ENCODE measurements at regions not wholly inside any gene's neighbourhood (a gene's known extent, or its start where the extent isn't known, plus 50 kb on each side); places are given as distances from the start of the nearest gene placed in this dataset.

- TF ChIP-seq HDGF (IDR thresholded peaks at IDR 0.05; ENCODE audit: borderline replicate concordance) (no peak), ELF4 (IDR thresholded peaks at IDR 0.05) (no peak)
These were observed 264.3 kb downstream of the ZNF516 start for GRCh38 chr18:76230791-76231190.
